ENCODE measurements at regions not wholly inside any gene's neighbourhood (a gene's known extent, or its start where the extent isn't known, plus 50 kb on each side); places are given as distances from the start of the nearest gene placed in this dataset.

GRCh38 chr13:22196777-22197176 lies 525.9 kb downstream of the FGF9 start:
- FAIRE-seq (no peak), DNase-seq (ENCODE audit: extremely low read depth in 1 of 4, low spot score in 3 of 4) (no peak), ATAC-seq (no peak)
- CTCF ChIA-PET (ENCODE audit: low intra/inter-chr PET ratio) = no interaction called here
- H3K9ac ChIP-seq (ENCODE audit: insufficient read depth in 1 of 2, low read depth in 2 of 2, low read length in 2 of 2) = no peak overlapping the region
- no peaks in the 10 kb centered on the region for H3K9me3 ChIP-seq (replicated peaks; ENCODE audit: control insufficient read depth, insufficient read depth, low read depth, low read length)
- TF ChIP-seq SAFB2 (IDR thresholded peaks at IDR 0.05; ENCODE audit: borderline replicate concordance, low read depth, low read length, severe bottlenecking) (no peak), TCF7 (IDR thresholded peaks at IDR 0.05; ENCODE audit: borderline replicate concordance) (no peak)
- H3K79me2 ChIP-seq (ENCODE audit: control insufficient read depth, insufficient read depth, low read length) = no peaks in the 10 kb centered on the region
- no peak overlapping the region for H3K4me3 ChIP-seq
- H3K4me2 ChIP-seq (ENCODE audit: insufficient read depth, low read length) = no peak overlapping the region
- in situ Hi-C loops (cut with MboI) = no loop called here
- H3K4me1 ChIP-seq (replicated peaks in 1 of 2; ENCODE audit: control insufficient read depth in 2 of 2, insufficient read depth in 2 of 2, low read length in 2 of 2) = no peaks in the 10 kb centered on the region
- no peaks in the 10 kb centered on the region for H3K27me3 ChIP-seq (ENCODE audit: control insufficient read depth in 2 of 2, insufficient read depth in 2 of 2, low read length in 2 of 2)
- H3K9me1 ChIP-seq (ENCODE audit: control insufficient read depth, insufficient read depth, low read length) = no peaks in the 10 kb centered on the region
- POLR2A ChIA-PET = no interaction called here
- H2AFZ ChIP-seq (ENCODE audit: low read depth, low read length) = no peak overlapping the region
- H3K36me3 ChIP-seq (ENCODE audit: control insufficient read depth, insufficient read depth, low read length) = no peaks in the 10 kb centered on the region
- H3K27ac ChIP-seq (ENCODE audit: extremely low read depth, low read depth, low read length) = no peak overlapping the region
- no TSS peak for BruUV-seq (replicated peaks)
- no peaks in the 10 kb centered on the region for H4K20me1 ChIP-seq (replicated peaks; ENCODE audit: control insufficient read depth, insufficient read depth, low read length)
- intact Hi-C loops (cut with micrococcal nuclease) = no loop called here

GRCh38 chr13:22198001-22198400 lies 527.1 kb downstream of the FGF9 start:
- H4K20me1 ChIP-seq (replicated peaks; ENCODE audit: control insufficient read depth, insufficient read depth, low read length) = no peaks in the 10 kb centered on the region
- no peaks in the 10 kb centered on the region for H3K36me3 ChIP-seq (ENCODE audit: control insufficient read depth, insufficient read depth, low read length)
- CTCF ChIA-PET (ENCODE audit: low intra/inter-chr PET ratio) = no interaction called here
- no peaks in the 10 kb centered on the region for H3K27me3 ChIP-seq (ENCODE audit: control insufficient read depth in 2 of 2, insufficient read depth in 2 of 2, low read length in 2 of 2)
- no peak overlapping the region for H3K4me2 ChIP-seq (ENCODE audit: insufficient read depth, low read length)
- H3K79me2 ChIP-seq (ENCODE audit: control insufficient read depth, insufficient read depth, low read length) = no peaks in the 10 kb centered on the region
- H3K9ac ChIP-seq (ENCODE audit: insufficient read depth in 1 of 2, low read depth in 2 of 2, low read length in 2 of 2) = no peak overlapping the region
- DNase-seq (ENCODE audit: extremely low read depth in 1 of 4, low spot score in 3 of 4) (no peak), FAIRE-seq (no peak), ATAC-seq (no peak)
- 2% methylated on average over 4 of the region's 4 CpGs for WGBS (ENCODE audit: insufficient coverage, low coverage, missing lambda C conversion rate)
- no peaks in the 10 kb centered on the region for H3K9me3 ChIP-seq (replicated peaks; ENCODE audit: control insufficient read depth, insufficient read depth, low read depth, low read length)
- in situ Hi-C loops (cut with MboI) (no loop called here), intact Hi-C loops (cut with micrococcal nuclease) (no loop called here)
- TF ChIP-seq KLF1 (tag; IDR thresholded peaks at IDR 0.05) = no peak
- no peak overlapping the region for H3K4me3 ChIP-seq
- no peaks in the 10 kb centered on the region for H3K9me1 ChIP-seq (ENCODE audit: control insufficient read depth, insufficient read depth, low read length)
- POLR2A ChIA-PET = no interaction called here
- no peak overlapping the region for H2AFZ ChIP-seq (ENCODE audit: low read depth, low read length)
- no peaks in the 10 kb centered on the region for H3K4me1 ChIP-seq (replicated peaks in 1 of 2; ENCODE audit: control insufficient read depth in 2 of 2, insufficient read depth in 2 of 2, low read length in 2 of 2)
- no TSS peak for BruUV-seq (replicated peaks)
- no peak overlapping the region for H3K27ac ChIP-seq (ENCODE audit: extremely low read depth, low read depth, low read length)
